Keratinocyte (primary cell): ENCODE measurements at regions not wholly inside any gene's neighbourhood (a gene's known extent, or its start where the extent isn't known, plus 50 kb on each side); places are given as distances from the start of the nearest gene placed in this dataset.

Experiments used
- DNase-seq: peaks from one replicate; pipeline ENCODE4 v3.0.0-alpha.2; 2011; ENCODE audit warnings: low read depth, missing footprints, low spot score
- FAIRE-seq: peaks from 2 replicates; lab custom pipeline; 2011; peaks lifted over from hg19 to GRCh38; lab: Jason Lieb, UNC
- H2AFZ ChIP-seq: 2 replicates; pipeline ENCODE4 v1.6.0; 2012; ENCODE audit warnings: low read length, control low read depth, inconsistent platforms; ENCODE audit not compliant: control insufficient read depth
- H3K27ac ChIP-seq: 2 replicates; pipeline ENCODE4 v1.5.1; 2011; ENCODE audit warnings: low read length; ENCODE audit not compliant: control insufficient read depth, insufficient read depth
- H3K27me3 ChIP-seq: 3 replicates; pipeline ENCODE4 v1.6.0; 2011; ENCODE audit warnings: low read length; ENCODE audit not compliant: control insufficient read depth, insufficient read depth; ENCODE audit errors: extremely low read depth
- H3K36me3 ChIP-seq, 2 experiments: 2 replicates in 1 of 2; 3 replicates in 1 of 2; pipeline ENCODE4 v1.5.1; 2011; ENCODE audit warnings: low read length in 2 of 2, mild to moderate bottlenecking in 1 of 2; ENCODE audit not compliant: control insufficient read depth in 2 of 2, insufficient read depth in 2 of 2; ENCODE audit errors: extremely low read depth in 1 of 2
- H3K4me1 ChIP-seq: 3 replicates; pipeline ENCODE4 v1.5.1; 2011; ENCODE audit warnings: low read length; ENCODE audit not compliant: control insufficient read depth, insufficient read depth; ENCODE audit errors: extremely low read depth
- H3K4me2 ChIP-seq: 3 replicates; pipeline ENCODE4 v1.6.0; 2011; ENCODE audit warnings: low read depth, low read length; ENCODE audit not compliant: control insufficient read depth, insufficient read depth; ENCODE audit errors: extremely low read depth
- H3K4me3 ChIP-seq, 3 experiments: fragments of 200-600 bp in 1 of 3; sonication (generic) in 1 of 3; 2 replicates in 2 of 3; 3 replicates in 1 of 3; pipeline ENCODE4 v1.5.1; 2011 to 2016; ENCODE audit warnings: low read length in 3 of 3, mild to moderate bottlenecking in 3 of 3, control low read depth in 2 of 3, inconsistent platforms in 1 of 3, low read depth in 1 of 3, mixed read lengths in 1 of 3, mixed run types in 1 of 3, moderate library complexity in 1 of 3; ENCODE audit not compliant: control insufficient read depth in 2 of 3, insufficient read depth in 2 of 3; ENCODE audit errors: extremely low read depth in 1 of 3
- H3K79me2 ChIP-seq: 2 replicates; pipeline ENCODE4 v1.6.0; 2012; ENCODE audit warnings: low read length; ENCODE audit not compliant: control insufficient read depth, insufficient read depth
- H3K9ac ChIP-seq: 3 replicates; pipeline ENCODE4 v1.6.0; 2011; ENCODE audit warnings: low read length; ENCODE audit not compliant: control insufficient read depth, insufficient read depth; ENCODE audit errors: extremely low read depth
- H3K9me1 ChIP-seq: 3 replicates; pipeline ENCODE4 v1.6.0; 2011; ENCODE audit warnings: low read length; ENCODE audit not compliant: control insufficient read depth, insufficient read depth; ENCODE audit errors: extremely low read depth
- H3K9me3 ChIP-seq: 2 replicates; pipeline ENCODE4 v1.5.1; 2012; ENCODE audit warnings: low read depth, low read length; ENCODE audit not compliant: control insufficient read depth
- H4K20me1 ChIP-seq: 3 replicates; pipeline ENCODE4 v1.6.0; 2011; ENCODE audit warnings: low read length; ENCODE audit not compliant: control insufficient read depth, insufficient read depth; ENCODE audit errors: extremely low read depth
- EZH2 ChIP-seq: IDR thresholded peaks from one replicate; pipeline ENCODE4 v1.6.1; 2012; ENCODE audit warnings: inconsistent platforms, mild to moderate bottlenecking, low read length, moderate library complexity
- dilution Hi-C: fragments of 300-500 bp; cut with MboI; formaldehyde crosslinking; loops from one replicate; pipeline ENCODE4 v1.7.0; 2020; ENCODE audit warnings: low sequenced_read_pairs; ENCODE audit not compliant: extremely low pct_ligation_motif_present
- TF ChIP-seq, protein P1 (sequence below), 3 experiments: IDR thresholded peaks in 1 of 3; conservative IDR thresholded peaks in 1 of 3; optimal IDR thresholded peaks in 1 of 3; 2 replicates in 2 of 3; 3 replicates in 1 of 3; pipeline versions ENCODE3 to v1.5.1; 2011; ENCODE audit warnings: low read length in 3 of 3, mild to moderate bottlenecking in 3 of 3, moderate library complexity in 2 of 3, control low read depth in 1 of 3, inconsistent platforms in 1 of 3; ENCODE audit not compliant: insufficient read depth in 2 of 3; ENCODE audit errors: extremely low read depth in 1 of 3

DNA sequence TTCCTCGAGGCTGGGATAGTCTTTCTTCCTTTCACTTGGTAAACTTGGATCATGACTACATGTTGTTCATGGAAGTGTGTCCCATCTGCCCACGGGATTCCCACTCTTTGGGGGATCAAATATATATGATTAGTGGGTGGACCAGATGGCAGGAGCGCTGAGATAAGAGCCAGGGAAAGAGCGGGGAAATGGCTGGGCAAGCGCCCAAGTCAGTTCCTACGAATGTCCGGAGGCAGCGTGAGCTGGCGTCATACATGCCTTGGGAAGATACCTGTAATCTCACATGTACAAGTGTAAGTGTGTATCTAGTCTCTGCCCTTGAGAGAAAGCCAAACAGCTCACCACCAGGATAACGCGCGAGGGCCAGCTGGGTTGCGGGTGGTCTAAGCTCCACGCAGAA lies 62.3 kb downstream of the FZD10 start:
- no peaks in the 10 kb centered on the region for H3K36me3 ChIP-seq
- dilution Hi-C loops, result no loop called here
- H3K27me3 ChIP-seq, result no peaks in the 10 kb centered on the region
- no peaks in the 10 kb centered on the region for H4K20me1 ChIP-seq
- H3K9me1 ChIP-seq, result no peaks in the 10 kb centered on the region
- peak; percentile 67 for FAIRE-seq
- H3K27ac ChIP-seq, result no peak overlapping the region
- H3K9me3 ChIP-seq, result no peaks in the 10 kb centered on the region
- H3K9ac ChIP-seq, result no peak overlapping the region
- H2AFZ ChIP-seq, result no peak overlapping the region
- no peaks in the 10 kb centered on the region for H3K79me2 ChIP-seq
- no peak overlapping the region for H3K4me2 ChIP-seq
- peaks cover 10% of the 10 kb centered on the region for H3K4me1 ChIP-seq
- H3K4me3 ChIP-seq, result no peak overlapping the region
- DNase-seq, result no peak
- TF ChIP-seq, protein P1, sequence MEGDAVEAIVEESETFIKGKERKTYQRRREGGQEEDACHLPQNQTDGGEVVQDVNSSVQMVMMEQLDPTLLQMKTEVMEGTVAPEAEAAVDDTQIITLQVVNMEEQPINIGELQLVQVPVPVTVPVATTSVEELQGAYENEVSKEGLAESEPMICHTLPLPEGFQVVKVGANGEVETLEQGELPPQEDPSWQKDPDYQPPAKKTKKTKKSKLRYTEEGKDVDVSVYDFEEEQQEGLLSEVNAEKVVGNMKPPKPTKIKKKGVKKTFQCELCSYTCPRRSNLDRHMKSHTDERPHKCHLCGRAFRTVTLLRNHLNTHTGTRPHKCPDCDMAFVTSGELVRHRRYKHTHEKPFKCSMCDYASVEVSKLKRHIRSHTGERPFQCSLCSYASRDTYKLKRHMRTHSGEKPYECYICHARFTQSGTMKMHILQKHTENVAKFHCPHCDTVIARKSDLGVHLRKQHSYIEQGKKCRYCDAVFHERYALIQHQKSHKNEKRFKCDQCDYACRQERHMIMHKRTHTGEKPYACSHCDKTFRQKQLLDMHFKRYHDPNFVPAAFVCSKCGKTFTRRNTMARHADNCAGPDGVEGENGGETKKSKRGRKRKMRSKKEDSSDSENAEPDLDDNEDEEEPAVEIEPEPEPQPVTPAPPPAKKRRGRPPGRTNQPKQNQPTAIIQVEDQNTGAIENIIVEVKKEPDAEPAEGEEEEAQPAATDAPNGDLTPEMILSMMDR (optimal IDR thresholded peaks at IDR 0.05 in 1 of 3, IDR thresholded peaks at IDR 0.05 in 1 of 3, conservative IDR thresholded peaks at IDR 0.05 in 1 of 3; ENCODE audit: extremely low read depth in 1 of 3, insufficient read depth in 2 of 3, low read length in 3 of 3), result no peak
- TF ChIP-seq EZH2, result no peak

DNA sequence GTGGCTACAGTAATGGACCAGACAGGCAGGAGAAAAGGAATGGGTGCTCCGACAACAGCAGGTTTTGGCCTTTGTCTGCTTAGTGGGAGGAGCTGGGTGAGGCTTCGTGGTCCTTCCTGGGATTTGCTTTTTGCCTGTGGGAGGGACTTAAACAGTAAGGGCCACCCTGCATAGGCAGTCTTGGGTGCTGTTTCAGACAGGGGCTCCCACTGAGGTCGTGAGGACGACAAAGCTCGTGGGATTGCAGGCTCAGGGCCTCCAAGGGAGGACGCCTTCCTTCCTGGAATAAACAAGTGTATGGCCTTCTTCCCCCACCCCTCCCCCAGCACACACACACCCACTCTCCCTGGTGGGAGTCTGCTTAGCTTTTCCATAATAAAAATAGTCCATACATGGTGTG lies 63.1 kb downstream of the FZD10 start:
- Histone ChIP-seq H3K27me3 (no peaks in the 10 kb centered on the region), H3K4me1 (peaks cover 10% of the 10 kb centered on the region), H3K4me2 (no peak overlapping the region), H3K9me3 (no peaks in the 10 kb centered on the region), H3K9ac (no peak overlapping the region), H2AFZ (no peak overlapping the region), H3K4me3 (no peak overlapping the region), H3K36me3 (no peaks in the 10 kb centered on the region), H4K20me1 (no peaks in the 10 kb centered on the region), H3K79me2 (no peaks in the 10 kb centered on the region), H3K27ac (no peak overlapping the region), H3K9me1 (no peaks in the 10 kb centered on the region)
- TF ChIP-seq, protein P1 (optimal IDR thresholded peaks at IDR 0.05 in 1 of 3, IDR thresholded peaks at IDR 0.05 in 1 of 3, conservative IDR thresholded peaks at IDR 0.05 in 1 of 3; ENCODE audit: extremely low read depth in 1 of 3, insufficient read depth in 2 of 3, low read length in 3 of 3), result no peak
- no peak for TF ChIP-seq EZH2
- DNase-seq (no peak), FAIRE-seq (no peak)
- dilution Hi-C loops, result no loop called here
